Astrocyte (in vitro differentiated cells and primary cell): ENCODE measurements at regions not wholly inside any gene's neighbourhood (a gene's known extent, or its start where the extent isn't known, plus 50 kb on each side); places are given as distances from the start of the nearest gene placed in this dataset.
"Not testable (repeated sequence)": the region's sequence is repeated elsewhere in the genome, so short reads cannot be mapped to it uniquely, and the experiment has no call there.

Experiments used
- DNase-seq: peaks from one replicate; pipeline ENCODE4 v3.0.0-alpha.2; 2010; ENCODE audit warnings: low read depth
- FAIRE-seq: peaks from 2 replicates; lab custom pipeline; 2011; peaks lifted over from hg19 to GRCh38; lab: Jason Lieb, UNC
- H2AFZ ChIP-seq: 2 replicates; pipeline ENCODE4 v1.6.0; 2012; ENCODE audit warnings: low read depth, low read length, inconsistent platforms
- H3K27ac ChIP-seq: 2 replicates; pipeline ENCODE4 v1.5.1; 2011; ENCODE audit warnings: low read depth, low read length, inconsistent platforms
- H3K27me3 ChIP-seq: 2 replicates; pipeline ENCODE4 v1.6.0; 2011; ENCODE audit warnings: low read length, inconsistent platforms; ENCODE audit not compliant: insufficient read depth
- H3K36me3 ChIP-seq: 2 replicates; pipeline ENCODE4 v1.5.1; 2011; ENCODE audit warnings: low read length, inconsistent platforms; ENCODE audit not compliant: insufficient read depth
- H3K4me1 ChIP-seq: 2 replicates; pipeline ENCODE4 v1.5.1; 2011; ENCODE audit warnings: low read length, inconsistent platforms; ENCODE audit not compliant: insufficient read depth
- H3K4me2 ChIP-seq: 2 replicates; pipeline ENCODE4 v1.6.0; 2012; ENCODE audit warnings: low read length, inconsistent platforms
- H3K4me3 ChIP-seq: 2 replicates; pipeline ENCODE4 v1.5.1; 2011; ENCODE audit warnings: low read depth, mild to moderate bottlenecking, low read length, inconsistent platforms; ENCODE audit not compliant: insufficient read depth
- H3K79me2 ChIP-seq: 2 replicates; pipeline ENCODE4 v1.6.0; 2012; ENCODE audit warnings: mild to moderate bottlenecking, low read length, inconsistent platforms; ENCODE audit not compliant: insufficient read depth
- H3K9ac ChIP-seq: 2 replicates; pipeline ENCODE4 v1.6.0; 2012; ENCODE audit warnings: mild to moderate bottlenecking, low read length, inconsistent platforms
- H3K9me3 ChIP-seq: 2 replicates; pipeline ENCODE4 v1.5.1; 2012; ENCODE audit warnings: low read depth, mild to moderate bottlenecking, low read length, inconsistent platforms; ENCODE audit not compliant: insufficient read depth
- H4K20me1 ChIP-seq: 2 replicates; pipeline ENCODE4 v1.6.0; 2012; ENCODE audit warnings: low read length, inconsistent platforms; ENCODE audit not compliant: insufficient read depth
- H3K27ac Mint-ChIP-seq: one replicate; pipeline ENCODE4 v1.8.0; 2021; ENCODE audit warnings: mild to moderate bottlenecking, mixed read lengths; ENCODE audit not compliant: unreplicated experiment
- H3K27me3 Mint-ChIP-seq: one replicate; pipeline ENCODE4 v1.8.0; 2021; ENCODE audit warnings: low read depth, mixed read lengths; ENCODE audit not compliant: unreplicated experiment
- H3K36me3 Mint-ChIP-seq: one replicate; pipeline ENCODE4 v1.8.0; 2021; ENCODE audit warnings: low read depth, mixed read lengths; ENCODE audit not compliant: unreplicated experiment
- H3K4me1 Mint-ChIP-seq: one replicate; pipeline ENCODE4 v1.8.0; 2021; ENCODE audit warnings: low read depth, mixed read lengths; ENCODE audit not compliant: unreplicated experiment
- H3K4me3 Mint-ChIP-seq: one replicate; pipeline ENCODE4 v1.8.0; 2021; ENCODE audit warnings: mild to moderate bottlenecking, moderate library complexity, mixed read lengths; ENCODE audit not compliant: unreplicated experiment
- H3K9me3 Mint-ChIP-seq: one replicate; pipeline ENCODE4 v1.8.0; 2021; ENCODE audit warnings: mild to moderate bottlenecking, mixed read lengths; ENCODE audit not compliant: unreplicated experiment

- H3K27ac Mint-ChIP-seq, H3K27me3 ChIP-seq, H3K9me3 Mint-ChIP-seq, H3K36me3 Mint-ChIP-seq, H3K4me2 ChIP-seq, FAIRE-seq, H3K36me3 ChIP-seq, H3K27ac ChIP-seq, H3K4me3 Mint-ChIP-seq, H3K4me1 ChIP-seq, H3K9ac ChIP-seq, H2AFZ ChIP-seq, DNase-seq, H4K20me1 ChIP-seq, H3K9me3 ChIP-seq, H3K4me3 ChIP-seq, H3K79me2 ChIP-seq, H3K4me1 Mint-ChIP-seq, H3K27me3 Mint-ChIP-seq: not testable (repeated sequence)
Measured at GRCh38 chr15:22134941-22135566, 54.7 kb downstream of the OR4M2 start.

- H3K27me3 ChIP-seq, H3K4me1 ChIP-seq, H3K9me3 Mint-ChIP-seq, FAIRE-seq, H3K27ac Mint-ChIP-seq, H2AFZ ChIP-seq, DNase-seq, H3K9me3 ChIP-seq, H3K27ac ChIP-seq, H4K20me1 ChIP-seq, H3K36me3 Mint-ChIP-seq, H3K79me2 ChIP-seq, H3K4me3 Mint-ChIP-seq, H3K4me3 ChIP-seq, H3K36me3 ChIP-seq, H3K4me1 Mint-ChIP-seq, H3K27me3 Mint-ChIP-seq, H3K9ac ChIP-seq, H3K4me2 ChIP-seq: not testable (repeated sequence)
Measured at GRCh38 chr15:22137572-22137971, 57.2 kb downstream of the OR4M2 start.

- H3K4me3 ChIP-seq, H3K9me3 Mint-ChIP-seq, H3K9me3 ChIP-seq, H4K20me1 ChIP-seq, H3K36me3 Mint-ChIP-seq, H3K27ac Mint-ChIP-seq, FAIRE-seq, H3K27me3 ChIP-seq, H3K27me3 Mint-ChIP-seq, H3K79me2 ChIP-seq, H3K4me2 ChIP-seq, H3K27ac ChIP-seq, H3K4me1 ChIP-seq, H3K4me1 Mint-ChIP-seq, H3K4me3 Mint-ChIP-seq, H2AFZ ChIP-seq, H3K9ac ChIP-seq, H3K36me3 ChIP-seq, DNase-seq: not testable (repeated sequence)
Measured at GRCh38 chr15:22141106-22141505, 60.8 kb downstream of the OR4M2 start.

- not testable (repeated sequence) for H3K4me1 Mint-ChIP-seq, H3K36me3 ChIP-seq, H3K36me3 Mint-ChIP-seq, FAIRE-seq, H3K79me2 ChIP-seq, H3K4me3 Mint-ChIP-seq, H3K9me3 Mint-ChIP-seq, H2AFZ ChIP-seq, H3K27me3 Mint-ChIP-seq, DNase-seq, H3K27me3 ChIP-seq, H3K4me2 ChIP-seq, H3K27ac Mint-ChIP-seq, H4K20me1 ChIP-seq, H3K9me3 ChIP-seq, H3K27ac ChIP-seq, H3K4me1 ChIP-seq, H3K9ac ChIP-seq, H3K4me3 ChIP-seq
Measured at GRCh38 chr15:22148109-22148508, 67.8 kb downstream of the OR4M2 start.

- not testable (repeated sequence) for H3K79me2 ChIP-seq, H3K27ac Mint-ChIP-seq, H3K4me3 ChIP-seq, H3K27me3 Mint-ChIP-seq, H3K9ac ChIP-seq, H3K27me3 ChIP-seq, H3K4me1 ChIP-seq, H3K4me1 Mint-ChIP-seq, H3K9me3 ChIP-seq, H3K27ac ChIP-seq, H3K9me3 Mint-ChIP-seq, H3K36me3 Mint-ChIP-seq, H3K4me3 Mint-ChIP-seq, H3K4me2 ChIP-seq, H4K20me1 ChIP-seq, DNase-seq, H2AFZ ChIP-seq, H3K36me3 ChIP-seq, FAIRE-seq
Measured at GRCh38 chr15:22158243-22158642, 77.9 kb downstream of the OR4M2 start.

DNA sequence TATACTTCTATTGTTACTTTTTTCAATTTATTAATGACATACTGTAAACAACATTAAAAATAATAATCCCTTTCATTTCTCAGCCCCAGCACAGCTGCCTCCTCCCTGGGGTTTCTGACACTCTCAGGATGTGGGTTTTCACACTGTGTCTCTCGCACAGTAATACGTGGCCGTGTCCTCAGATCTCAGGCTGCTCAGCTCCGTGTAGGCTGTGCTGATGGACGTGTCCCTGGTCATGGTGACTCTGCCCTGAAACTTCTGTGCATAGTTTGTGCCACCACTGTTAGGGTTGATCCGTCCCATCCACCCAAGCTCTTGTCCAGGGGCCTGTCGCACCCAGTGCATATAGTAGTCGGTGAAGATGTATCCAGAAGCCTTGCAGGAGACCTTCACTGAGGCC lies 80.0 kb downstream of the OR4M2 start:
- DNase-seq, H3K27me3 Mint-ChIP-seq, H3K9me3 Mint-ChIP-seq: not testable (repeated sequence)

More for the DNA sequence above, 80.0 kb downstream of the OR4M2 start:
- H3K4me2 ChIP-seq, H3K4me3 Mint-ChIP-seq, H3K4me3 ChIP-seq, H3K9ac ChIP-seq, H3K4me1 ChIP-seq, H3K4me1 Mint-ChIP-seq, H3K36me3 Mint-ChIP-seq, H3K79me2 ChIP-seq, H3K9me3 ChIP-seq, H4K20me1 ChIP-seq, FAIRE-seq, H3K27ac Mint-ChIP-seq, H3K27me3 ChIP-seq, H3K27ac ChIP-seq, H2AFZ ChIP-seq, H3K36me3 ChIP-seq: not testable (repeated sequence)
